ENCODE measurements at regions not wholly inside any gene's neighbourhood (a gene's known extent, or its start where the extent isn't known, plus 50 kb on each side); places are given as distances from the start of the nearest gene placed in this dataset.

DNA sequence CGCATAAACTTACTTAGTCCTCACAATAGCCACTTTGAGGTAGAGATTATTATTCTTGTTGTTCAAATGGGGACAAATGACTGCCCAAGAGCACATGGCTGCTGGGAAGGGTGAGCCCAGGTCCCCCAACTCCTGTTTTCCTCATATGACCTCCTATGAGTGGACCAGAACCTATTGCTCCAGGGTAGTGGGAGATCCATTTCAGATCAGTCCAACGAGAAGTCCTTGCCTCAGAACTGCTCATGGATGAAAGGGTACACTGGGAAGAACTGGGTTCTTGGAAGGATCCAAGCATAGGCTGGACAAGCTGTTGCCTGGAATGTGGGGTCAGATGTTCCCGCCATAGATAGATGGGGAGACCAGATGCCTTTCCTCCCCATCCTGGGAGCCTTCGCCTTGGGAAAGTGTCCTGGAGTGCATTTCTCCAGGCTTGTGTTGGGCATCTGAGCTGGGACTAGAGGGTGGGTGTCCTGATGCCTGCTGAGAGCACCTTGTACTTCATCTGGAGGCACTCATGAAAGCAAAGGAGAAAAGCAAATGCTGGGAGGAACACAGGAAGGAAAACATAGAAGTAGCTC lies 146.3 kb upstream of the B3GAT1 start:
- WGBS, 3 donors = 70 to 93% (median 75%) methylated on average over 4 of the region's 4 CpGs
- DNase-seq = no peak
- no peak overlapping the region for H3K27ac ChIP-seq
- H3K27me3 ChIP-seq = no peaks in the 10 kb centered on the region
- no peaks in the 10 kb centered on the region for H3K4me1 ChIP-seq (ENCODE audit: insufficient read depth)
- intact Hi-C loops (cut with DNase I) = no loop called here
- no peaks in the 10 kb centered on the region for H3K9me3 ChIP-seq
- no peaks in the 10 kb centered on the region for H3K36me3 ChIP-seq
- no peak for TF ChIP-seq POLR2A (IDR thresholded peaks at IDR 0.05)
- no peak overlapping the region for H3K4me3 ChIP-seq

DNA sequence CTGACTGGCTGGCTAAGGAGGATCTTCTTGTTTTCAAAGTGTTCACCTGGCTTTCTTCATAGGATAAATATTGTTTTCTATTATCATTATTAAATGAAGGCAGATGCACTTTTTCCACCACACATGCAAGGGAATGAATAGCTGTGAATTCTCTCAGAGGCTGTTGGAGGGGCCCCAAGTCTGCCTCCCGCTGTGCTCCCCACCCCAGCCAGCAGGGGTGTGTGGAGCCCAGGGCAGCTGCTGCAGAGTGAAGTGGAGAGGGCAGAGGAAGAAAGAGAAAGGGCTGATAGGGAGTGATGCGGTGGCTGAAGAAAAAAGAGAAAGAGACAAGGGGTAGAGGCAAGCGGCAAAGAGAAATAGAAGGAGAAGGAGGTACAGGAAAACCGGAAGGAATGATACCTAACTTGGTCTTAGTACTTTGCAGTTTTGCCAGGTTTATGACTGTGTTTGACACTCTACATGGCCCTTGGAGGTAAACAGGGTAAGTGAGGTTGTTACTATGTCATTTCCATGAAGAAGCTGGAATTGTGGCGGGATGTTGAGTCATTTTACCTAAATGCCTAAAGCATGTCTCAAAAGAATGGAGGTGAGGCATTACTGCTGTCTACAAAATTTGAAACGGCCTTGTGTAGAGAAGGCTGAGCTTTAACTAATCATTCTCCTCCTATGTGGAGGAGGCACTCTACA lies 145.7 kb upstream of the B3GAT1 start:
- Histone ChIP-seq H3K9me3 (no peaks in the 10 kb centered on the region), H3K36me3 (no peaks in the 10 kb centered on the region), H3K27me3 (no peaks in the 10 kb centered on the region), H3K4me3 (no peak overlapping the region), H3K4me1 (ENCODE audit: insufficient read depth) (no peaks in the 10 kb centered on the region), H3K27ac (no peak overlapping the region)
- TF ChIP-seq POLR2A (IDR thresholded peaks at IDR 0.05) = no peak
- intact Hi-C loops (cut with DNase I) = no loop called here
- no peak for DNase-seq
- 69 to 76% (median 74%) methylated on average over 6 of the region's 6 CpGs for WGBS, 3 donors

DNA sequence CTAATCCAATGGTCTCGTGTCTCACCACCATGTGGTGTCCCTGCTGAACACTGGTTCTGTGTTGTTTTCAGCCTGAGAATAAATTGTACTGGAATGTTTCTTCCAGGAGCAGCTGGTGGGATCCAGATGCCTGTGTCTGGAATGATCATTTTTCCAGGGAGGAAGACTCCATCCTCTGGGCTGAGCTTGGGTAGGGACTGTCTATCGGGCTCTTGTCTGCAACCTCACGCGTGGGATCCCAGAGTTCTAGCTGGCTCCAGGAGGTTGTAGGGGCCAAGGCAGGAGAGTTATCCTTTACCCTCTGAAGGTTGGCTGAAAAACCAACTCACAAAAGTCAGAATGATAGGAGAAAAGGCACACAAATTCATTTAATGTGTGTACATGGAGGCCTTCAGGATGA lies 144.1 kb upstream of the B3GAT1 start:
- no peaks in the 10 kb centered on the region for H3K9me3 ChIP-seq
- no peak overlapping the region for H3K27ac ChIP-seq
- intact Hi-C loops (cut with DNase I) = no loop called here
- no peak for DNase-seq
- H3K4me1 ChIP-seq (ENCODE audit: insufficient read depth) = no peaks in the 10 kb centered on the region
- no peak overlapping the region for H3K4me3 ChIP-seq
- TF ChIP-seq, protein P1, sequence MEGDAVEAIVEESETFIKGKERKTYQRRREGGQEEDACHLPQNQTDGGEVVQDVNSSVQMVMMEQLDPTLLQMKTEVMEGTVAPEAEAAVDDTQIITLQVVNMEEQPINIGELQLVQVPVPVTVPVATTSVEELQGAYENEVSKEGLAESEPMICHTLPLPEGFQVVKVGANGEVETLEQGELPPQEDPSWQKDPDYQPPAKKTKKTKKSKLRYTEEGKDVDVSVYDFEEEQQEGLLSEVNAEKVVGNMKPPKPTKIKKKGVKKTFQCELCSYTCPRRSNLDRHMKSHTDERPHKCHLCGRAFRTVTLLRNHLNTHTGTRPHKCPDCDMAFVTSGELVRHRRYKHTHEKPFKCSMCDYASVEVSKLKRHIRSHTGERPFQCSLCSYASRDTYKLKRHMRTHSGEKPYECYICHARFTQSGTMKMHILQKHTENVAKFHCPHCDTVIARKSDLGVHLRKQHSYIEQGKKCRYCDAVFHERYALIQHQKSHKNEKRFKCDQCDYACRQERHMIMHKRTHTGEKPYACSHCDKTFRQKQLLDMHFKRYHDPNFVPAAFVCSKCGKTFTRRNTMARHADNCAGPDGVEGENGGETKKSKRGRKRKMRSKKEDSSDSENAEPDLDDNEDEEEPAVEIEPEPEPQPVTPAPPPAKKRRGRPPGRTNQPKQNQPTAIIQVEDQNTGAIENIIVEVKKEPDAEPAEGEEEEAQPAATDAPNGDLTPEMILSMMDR (IDR thresholded peaks at IDR 0.05) = no peak
- TF ChIP-seq EP300 (IDR thresholded peaks at IDR 0.05) (no peak), POLR2A (IDR thresholded peaks at IDR 0.05) (no peak)
- H3K36me3 ChIP-seq = no peaks in the 10 kb centered on the region
- 86 to 91% (median 90%) methylated on average over 4 of the region's 4 CpGs for WGBS, 3 donors
- H3K27me3 ChIP-seq = no peaks in the 10 kb centered on the region

DNA sequence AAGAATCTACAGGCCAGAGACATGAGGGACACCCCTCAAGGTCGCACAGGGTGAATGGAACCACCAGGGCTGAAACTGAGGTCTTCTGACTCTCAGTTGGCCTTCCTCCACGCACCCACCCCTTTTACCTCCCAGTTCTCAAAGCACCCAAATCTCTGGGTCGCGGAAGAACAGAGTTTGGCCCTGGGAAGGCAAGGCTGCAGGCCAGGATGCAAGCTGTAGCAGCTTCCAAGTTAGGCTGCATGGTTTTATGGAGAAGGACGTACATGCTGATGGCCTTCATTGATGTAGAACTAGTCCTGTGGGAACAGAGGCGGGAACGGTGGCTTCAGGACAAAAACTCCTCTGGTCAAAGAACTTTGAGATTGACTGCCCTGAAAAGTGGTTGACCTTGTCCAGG lies 143.5 kb upstream of the B3GAT1 start:
- no peaks in the 10 kb centered on the region for H3K4me1 ChIP-seq (ENCODE audit: insufficient read depth)
- H3K27me3 ChIP-seq = no peaks in the 10 kb centered on the region
- H3K4me3 ChIP-seq = no peak overlapping the region
- H3K36me3 ChIP-seq = no peaks in the 10 kb centered on the region
- no peak for DNase-seq
- WGBS, 3 donors = 82 to 90% (median 84%) methylated on average over 7 of the region's 7 CpGs
- no peak for TF ChIP-seq EP300 (IDR thresholded peaks at IDR 0.05)
- no peak overlapping the region for H3K27ac ChIP-seq
- H3K9me3 ChIP-seq = no peaks in the 10 kb centered on the region
- intact Hi-C loops (cut with DNase I) = no loop called here

DNA sequence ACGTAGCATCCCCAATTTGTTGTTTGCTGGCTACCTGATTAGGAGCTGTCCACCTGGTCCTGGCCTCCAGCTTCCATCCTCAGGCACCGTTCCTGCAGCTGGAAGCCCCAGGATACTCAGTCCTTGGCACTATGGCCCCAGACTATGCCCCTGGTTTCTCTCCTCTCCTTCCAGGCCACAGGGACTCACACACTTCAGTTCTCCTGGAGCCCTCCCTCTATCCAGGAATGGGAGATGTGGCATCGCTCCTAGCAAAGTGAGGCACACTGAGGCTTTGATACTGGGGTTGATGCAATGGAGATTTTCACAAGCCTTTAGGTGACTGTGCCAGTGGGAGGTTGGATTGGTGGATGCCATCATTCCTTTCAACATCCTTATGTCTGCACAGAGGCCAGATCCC lies 142.8 kb upstream of the B3GAT1 start:
- DNase-seq = no peak
- TF ChIP-seq, protein P1 (IDR thresholded peaks at IDR 0.05) = no peak
- TF ChIP-seq EP300 (IDR thresholded peaks at IDR 0.05) = no peak
- TF ChIP-seq POLR2A (IDR thresholded peaks at IDR 0.05) = no peak
- Histone ChIP-seq H3K4me3 (no peak overlapping the region), H3K27ac (no peak overlapping the region), H3K9me3 (no peaks in the 10 kb centered on the region), H3K36me3 (no peaks in the 10 kb centered on the region), H3K27me3 (no peaks in the 10 kb centered on the region), H3K4me1 (ENCODE audit: insufficient read depth) (no peaks in the 10 kb centered on the region)
- 73 to 84% (median 75%) methylated on average over 3 of the region's 3 CpGs for WGBS, 3 donors
- intact Hi-C loops (cut with DNase I) = no loop called here

DNA sequence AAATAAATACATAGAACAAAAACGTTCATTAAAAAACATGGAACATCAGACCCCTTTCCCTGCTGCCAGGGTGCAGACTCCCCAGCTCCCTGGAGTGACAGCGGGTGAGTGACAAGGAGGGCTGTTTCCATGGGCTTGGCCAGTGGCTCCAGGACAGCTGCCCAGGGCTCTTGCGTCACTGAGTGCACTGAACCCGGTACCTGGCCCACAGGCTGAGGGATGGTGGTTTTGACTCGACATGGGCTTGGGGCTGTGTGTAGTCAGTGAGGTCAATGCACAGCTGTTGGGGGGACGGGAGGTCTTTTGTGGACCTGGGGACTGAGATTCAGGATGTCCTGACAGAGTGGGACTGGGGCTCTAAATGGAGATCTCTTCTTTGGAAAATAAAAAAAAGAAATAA lies 142.1 kb upstream of the B3GAT1 start:
- Histone ChIP-seq H3K4me1 (ENCODE audit: insufficient read depth) (no peaks in the 10 kb centered on the region), H3K27me3 (no peaks in the 10 kb centered on the region), H3K27ac (no peak overlapping the region), H3K4me3 (no peak overlapping the region), H3K9me3 (no peaks in the 10 kb centered on the region), H3K36me3 (no peaks in the 10 kb centered on the region)
- no peak for TF ChIP-seq EP300 (IDR thresholded peaks at IDR 0.05)
- TF ChIP-seq, protein P1 (IDR thresholded peaks at IDR 0.05) = no peak
- TF ChIP-seq POLR2A (IDR thresholded peaks at IDR 0.05) = no peak
- intact Hi-C loops (cut with DNase I) = no loop called here
- 72 to 83% (median 75%) methylated on average over 6 of the region's 6 CpGs for WGBS, 3 donors
- no peak for DNase-seq
